ENCODE measurements at regions not wholly inside any gene's neighbourhood (a gene's known extent, or its start where the extent isn't known, plus 50 kb on each side); places are given as distances from the start of the nearest gene placed in this dataset.
"Not testable (repeated sequence)": the region's sequence is repeated elsewhere in the genome, so short reads cannot be mapped to it uniquely, and the experiment has no call there.

- DNase-seq (ENCODE audit: low spot score), result peak; percentile 61
- Mint-ChIP-seq H3K4me1 (no peaks in the 10 kb centered on the region; the same call in 2 of the 3 replicates), H3K27ac (no peak overlapping the region), H3K36me3 (ENCODE audit: low read depth) (no peaks in the 10 kb centered on the region), H3K27me3 (ENCODE audit: insufficient read depth, low read depth, poor library complexity) (no peaks in the 10 kb centered on the region), H3K9me3 (no peaks in the 10 kb centered on the region), H3K4me3 (no peak overlapping the region)
- H3F3A ChIP-seq (replicated peaks; ENCODE audit: low read depth), result no peaks in the 10 kb centered on the region
- H3K4me2 ChIP-seq, result no peak overlapping the region
- H3K79me2 ChIP-seq (replicated peaks; ENCODE audit: insufficient read depth), result no peaks in the 10 kb centered on the region
- TF ChIP-seq, protein P1, sequence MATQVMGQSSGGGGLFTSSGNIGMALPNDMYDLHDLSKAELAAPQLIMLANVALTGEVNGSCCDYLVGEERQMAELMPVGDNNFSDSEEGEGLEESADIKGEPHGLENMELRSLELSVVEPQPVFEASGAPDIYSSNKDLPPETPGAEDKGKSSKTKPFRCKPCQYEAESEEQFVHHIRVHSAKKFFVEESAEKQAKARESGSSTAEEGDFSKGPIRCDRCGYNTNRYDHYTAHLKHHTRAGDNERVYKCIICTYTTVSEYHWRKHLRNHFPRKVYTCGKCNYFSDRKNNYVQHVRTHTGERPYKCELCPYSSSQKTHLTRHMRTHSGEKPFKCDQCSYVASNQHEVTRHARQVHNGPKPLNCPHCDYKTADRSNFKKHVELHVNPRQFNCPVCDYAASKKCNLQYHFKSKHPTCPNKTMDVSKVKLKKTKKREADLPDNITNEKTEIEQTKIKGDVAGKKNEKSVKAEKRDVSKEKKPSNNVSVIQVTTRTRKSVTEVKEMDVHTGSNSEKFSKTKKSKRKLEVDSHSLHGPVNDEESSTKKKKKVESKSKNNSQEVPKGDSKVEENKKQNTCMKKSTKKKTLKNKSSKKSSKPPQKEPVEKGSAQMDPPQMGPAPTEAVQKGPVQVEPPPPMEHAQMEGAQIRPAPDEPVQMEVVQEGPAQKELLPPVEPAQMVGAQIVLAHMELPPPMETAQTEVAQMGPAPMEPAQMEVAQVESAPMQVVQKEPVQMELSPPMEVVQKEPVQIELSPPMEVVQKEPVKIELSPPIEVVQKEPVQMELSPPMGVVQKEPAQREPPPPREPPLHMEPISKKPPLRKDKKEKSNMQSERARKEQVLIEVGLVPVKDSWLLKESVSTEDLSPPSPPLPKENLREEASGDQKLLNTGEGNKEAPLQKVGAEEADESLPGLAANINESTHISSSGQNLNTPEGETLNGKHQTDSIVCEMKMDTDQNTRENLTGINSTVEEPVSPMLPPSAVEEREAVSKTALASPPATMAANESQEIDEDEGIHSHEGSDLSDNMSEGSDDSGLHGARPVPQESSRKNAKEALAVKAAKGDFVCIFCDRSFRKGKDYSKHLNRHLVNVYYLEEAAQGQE (IDR thresholded peaks at IDR 0.05; ENCODE audit: unreplicated experiment), result no peak
- TF ChIP-seq NANOG (IDR thresholded peaks at IDR 0.05; ENCODE audit: borderline replicate concordance), result no peak
- TF ChIP-seq CTCF (conservative IDR thresholded peaks at IDR 0.05; ENCODE audit: low read depth in 2 of 2), result peak; percentile 74
- TF ChIP-seq STAT1 (IDR thresholded peaks at IDR 0.05; ENCODE audit: unreplicated experiment), result no peak
- H3K36me3 ChIP-seq (ENCODE audit: insufficient read depth), result no peaks in the 10 kb centered on the region
- H4K20me1 ChIP-seq (replicated peaks; ENCODE audit: insufficient read depth), result no peaks in the 10 kb centered on the region
- H3K9me2 ChIP-seq (ENCODE audit: insufficient read depth), result no peaks in the 10 kb centered on the region
- no peak overlapping the region for H3K27ac ChIP-seq (ENCODE audit: low read depth)
- 0 out of 2 replicates have a peak, but pooled peaks cover 4% of the 10 kb centered on the region for H3K4me1 ChIP-seq (ENCODE audit: insufficient read depth)
- H3K4me3 ChIP-seq, result no peak overlapping the region
- ATAC-seq, result peak; percentile 74
- no peaks in the 10 kb centered on the region for H3K27me3 ChIP-seq (ENCODE audit: insufficient read depth)
- H2AFZ ChIP-seq, result no peak overlapping the region
Observed at GRCh38 chr4:104015680-104016079, 295.9 kb upstream of the TACR3 start.

GRCh38 chr4:104010722-104011121, 290.9 kb upstream of the TACR3 start:
- Mint-ChIP-seq H3K4me3 (no peak overlapping the region), H3K4me1 (no peaks in the 10 kb centered on the region), H3K27me3 (ENCODE audit: insufficient read depth, low read depth, poor library complexity) (no peaks in the 10 kb centered on the region), H3K9me3 (no peaks in the 10 kb centered on the region), H3K27ac (no peak overlapping the region), H3K36me3 (ENCODE audit: low read depth) (no peaks in the 10 kb centered on the region)
- no peaks in the 10 kb centered on the region for H4K20me1 ChIP-seq (replicated peaks; ENCODE audit: insufficient read depth)
- no peak overlapping the region for H3K27ac ChIP-seq (ENCODE audit: low read depth)
- H3K79me2 ChIP-seq (replicated peaks; ENCODE audit: insufficient read depth), result no peaks in the 10 kb centered on the region
- H3K9me2 ChIP-seq (ENCODE audit: insufficient read depth), result no peaks in the 10 kb centered on the region
- no peaks in the 10 kb centered on the region for H3K27me3 ChIP-seq (ENCODE audit: insufficient read depth)
- no peaks in the 10 kb centered on the region for H3F3A ChIP-seq (replicated peaks; ENCODE audit: low read depth)
- no peaks in the 10 kb centered on the region for H3K36me3 ChIP-seq (ENCODE audit: insufficient read depth)
- ATAC-seq (no peak), DNase-seq (ENCODE audit: low spot score) (no peak)
- H3K4me2 ChIP-seq, result no peak overlapping the region
- H3K4me1 ChIP-seq (ENCODE audit: insufficient read depth), result no peaks in the 10 kb centered on the region
- TF ChIP-seq EZH2 (IDR thresholded peaks at IDR 0.05; ENCODE audit: low read depth, unreplicated experiment) (no peak), STAT1 (IDR thresholded peaks at IDR 0.05; ENCODE audit: unreplicated experiment) (no peak), NANOG (IDR thresholded peaks at IDR 0.05; ENCODE audit: borderline replicate concordance) (no peak), CTCF (conservative IDR thresholded peaks at IDR 0.05; ENCODE audit: low read depth in 2 of 2) (no peak), ETS1 (IDR thresholded peaks at IDR 0.05) (no peak), EZH2phosphoT487 (IDR thresholded peaks at IDR 0.05; ENCODE audit: unreplicated experiment) (no peak)
- H2AFZ ChIP-seq, result no peak overlapping the region
- H3K4me3 ChIP-seq, result no peak overlapping the region

- H3K4me1 ChIP-seq (ENCODE audit: insufficient read depth); H3F3A ChIP-seq (replicated peaks; ENCODE audit: low read depth); H4K20me1 ChIP-seq (replicated peaks; ENCODE audit: insufficient read depth); H3K27me3 ChIP-seq (ENCODE audit: insufficient read depth); H3K36me3 ChIP-seq (ENCODE audit: insufficient read depth); H3K4me3 Mint-ChIP-seq; ATAC-seq; H3K27ac ChIP-seq (ENCODE audit: low read depth); H3K4me3 ChIP-seq; H3K27ac Mint-ChIP-seq; H3K9me2 ChIP-seq (ENCODE audit: insufficient read depth); H3K4me2 ChIP-seq; DNase-seq (ENCODE audit: low spot score); H3K4me1 Mint-ChIP-seq; H2AFZ ChIP-seq; H3K79me2 ChIP-seq (replicated peaks; ENCODE audit: insufficient read depth); H3K27me3 Mint-ChIP-seq (ENCODE audit: insufficient read depth, low read depth, poor library complexity): not testable (repeated sequence)
- H3K9me3 Mint-ChIP-seq, result peaks cover 38% of the 10 kb centered on the region
- peaks cover 21% of the 10 kb centered on the region for H3K36me3 Mint-ChIP-seq (ENCODE audit: low read depth)
Observed at GRCh38 chr4:104002318-104002717, 282.5 kb upstream of the TACR3 start.

Data from GM23338 (cell line).